HG03025 (cell line): ENCODE measurements at regions not wholly inside any gene's neighbourhood (a gene's known extent, or its start where the extent isn't known, plus 50 kb on each side); places are given as distances from the start of the nearest gene placed in this dataset.

ENCODE experiments used
- ATAC-seq: cut with Tn5 transposase; IDR thresholded peaks from one replicate; pipeline ENCODE4 v1.9.1; 2021; ENCODE audit warnings: mild to moderate bottlenecking, moderate library complexity; ENCODE audit not compliant: unreplicated experiment, low FRiP score

GRCh38 chr18:24814521-24814920, 354.1 kb downstream of the HRH4 start:
- no peak for ATAC-seq

GRCh38 chr18:24817150-24817549, 356.7 kb downstream of the HRH4 start:
- ATAC-seq, result no peak

- ATAC-seq, result no peak
Measured at GRCh38 chr18:24817587-24818371, 357.3 kb downstream of the HRH4 start.

GRCh38 chr18:24818441-24818840, 358.0 kb downstream of the HRH4 start:
- ATAC-seq, result no peak

- ATAC-seq, result no peak
Measured at GRCh38 chr18:24819141-24819890, 358.9 kb downstream of the HRH4 start.

GRCh38 chr18:24825397-24825796, 365.0 kb downstream of the HRH4 start:
- ATAC-seq, result no peak

- ATAC-seq, result no peak
Measured at GRCh38 chr18:24826605-24827004, 366.2 kb downstream of the HRH4 start.

GRCh38 chr18:24827501-24827900, 367.1 kb downstream of the HRH4 start:
- ATAC-seq, result no peak

- no peak for ATAC-seq
Measured at GRCh38 chr18:24831081-24831480, 370.6 kb downstream of the HRH4 start.

- no peak for ATAC-seq
Measured at GRCh38 chr18:24831871-24832665, 371.6 kb downstream of the HRH4 start.

- ATAC-seq, result no peak
Measured at GRCh38 chr18:24835751-24836150, 375.3 kb downstream of the HRH4 start.

- ATAC-seq, result no peak
Measured at GRCh38 chr18:24837066-24837465, 376.6 kb downstream of the HRH4 start.

GRCh38 chr18:24840051-24840450, 379.6 kb downstream of the HRH4 start:
- no peak for ATAC-seq

- no peak for ATAC-seq
Measured at GRCh38 chr18:24840640-24841039, 380.2 kb downstream of the HRH4 start.

- ATAC-seq, result no peak
Measured at GRCh38 chr18:24841536-24841935, 381.1 kb downstream of the HRH4 start.

GRCh38 chr18:24843123-24843522, 382.7 kb downstream of the HRH4 start:
- no peak for ATAC-seq

- ATAC-seq, result no peak
Measured at GRCh38 chr18:24846138-24846537, 385.7 kb downstream of the HRH4 start.

- ATAC-seq, result no peak
Measured at GRCh38 chr18:24850532-24850931, 390.1 kb downstream of the HRH4 start.

- no peak for ATAC-seq
Measured at GRCh38 chr18:24853076-24853475, 392.6 kb downstream of the HRH4 start.

GRCh38 chr18:24860978-24861680, 400.7 kb downstream of the HRH4 start:
- ATAC-seq, result no peak
